ENCODE measurements at regions not wholly inside any gene's neighbourhood (a gene's known extent, or its start where the extent isn't known, plus 50 kb on each side); places are given as distances from the start of the nearest gene placed in this dataset.

GRCh38 chr3:197356275-197356674 lies 57.9 kb upstream of the DLG1 start:
- no peak for TF ChIP-seq EP300 (IDR thresholded peaks at IDR 0.05; ENCODE audit: borderline replicate concordance in 1 of 2, control insufficient read depth in 1 of 2, low read depth in 2 of 2, low read length in 2 of 2)
- no peak for TF ChIP-seq ATF3 (IDR thresholded peaks at IDR 0.05; ENCODE audit: borderline replicate concordance, extremely low read depth, low read depth, low read length)
- no peak for TF ChIP-seq EZH2 (IDR thresholded peaks at IDR 0.05; ENCODE audit: borderline replicate concordance, control insufficient read depth, low read depth, low read length)
- TF ChIP-seq POLR2A (IDR thresholded peaks at IDR 0.05; ENCODE audit: low read depth, low read length), result no peak
- no peak for TF ChIP-seq HCFC1 (IDR thresholded peaks at IDR 0.05; ENCODE audit: low read length)
- TF ChIP-seq CTCF (IDR thresholded peaks at IDR 0.05 in 2 of 3, conservative IDR thresholded peaks at IDR 0.05 in 1 of 3; ENCODE audit: control insufficient read depth in 2 of 3, extremely low read depth in 1 of 3, insufficient read depth in 1 of 3, low read depth in 3 of 3, low read length in 3 of 3), result no peak
- TF ChIP-seq EGR1 (IDR thresholded peaks at IDR 0.05; ENCODE audit: borderline replicate concordance in 1 of 2, low read depth in 2 of 2, low read length in 2 of 2), result no peak

Measured in GM12878 (cell line).